22Rv1 (cell line): ENCODE measurements at regions not wholly inside any gene's neighbourhood (a gene's known extent, or its start where the extent isn't known, plus 50 kb on each side); places are given as distances from the start of the nearest gene placed in this dataset.

Experiments used
- ZFX ChIP-seq: fragments of 450-650 bp; IDR thresholded peaks from 2 replicates; pipeline ENCODE4 v1.6.1; 2017; ENCODE audit warnings: antibody characterized with exemption, borderline replicate concordance
- TF ChIP-seq, protein P1 (sequence below): fragments of 450-650 bp; IDR thresholded peaks from 2 replicates; pipeline ENCODE4 v1.5.1; 2017; ENCODE audit warnings: mild to moderate bottlenecking

DNA sequence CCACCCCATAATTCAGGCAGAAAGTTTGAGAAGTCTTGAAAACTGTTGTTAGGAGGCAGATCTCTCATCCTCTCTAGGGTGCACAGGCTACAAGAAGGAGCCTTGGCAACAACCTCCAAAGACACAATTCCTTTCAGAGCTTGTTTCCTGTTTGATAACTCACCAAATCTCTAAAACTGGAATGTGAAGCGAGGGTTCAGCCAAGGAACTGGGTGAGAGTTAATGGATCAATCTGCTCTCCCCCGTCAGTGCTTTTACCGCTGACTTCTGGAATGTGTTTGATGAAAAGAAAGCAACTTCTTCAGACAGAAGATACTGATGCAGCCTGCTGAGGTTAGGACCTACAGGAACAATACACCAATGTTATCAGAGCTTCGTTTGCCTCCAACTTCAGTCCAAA lies 171.8 kb upstream of the BMP2 start:
- TF ChIP-seq, protein P1, sequence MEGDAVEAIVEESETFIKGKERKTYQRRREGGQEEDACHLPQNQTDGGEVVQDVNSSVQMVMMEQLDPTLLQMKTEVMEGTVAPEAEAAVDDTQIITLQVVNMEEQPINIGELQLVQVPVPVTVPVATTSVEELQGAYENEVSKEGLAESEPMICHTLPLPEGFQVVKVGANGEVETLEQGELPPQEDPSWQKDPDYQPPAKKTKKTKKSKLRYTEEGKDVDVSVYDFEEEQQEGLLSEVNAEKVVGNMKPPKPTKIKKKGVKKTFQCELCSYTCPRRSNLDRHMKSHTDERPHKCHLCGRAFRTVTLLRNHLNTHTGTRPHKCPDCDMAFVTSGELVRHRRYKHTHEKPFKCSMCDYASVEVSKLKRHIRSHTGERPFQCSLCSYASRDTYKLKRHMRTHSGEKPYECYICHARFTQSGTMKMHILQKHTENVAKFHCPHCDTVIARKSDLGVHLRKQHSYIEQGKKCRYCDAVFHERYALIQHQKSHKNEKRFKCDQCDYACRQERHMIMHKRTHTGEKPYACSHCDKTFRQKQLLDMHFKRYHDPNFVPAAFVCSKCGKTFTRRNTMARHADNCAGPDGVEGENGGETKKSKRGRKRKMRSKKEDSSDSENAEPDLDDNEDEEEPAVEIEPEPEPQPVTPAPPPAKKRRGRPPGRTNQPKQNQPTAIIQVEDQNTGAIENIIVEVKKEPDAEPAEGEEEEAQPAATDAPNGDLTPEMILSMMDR: no peak
- TF ChIP-seq ZFX: no peak
